Fibroblast of pulmonary artery (primary cell): ENCODE measurements at regions not wholly inside any gene's neighbourhood (a gene's known extent, or its start where the extent isn't known, plus 50 kb on each side); places are given as distances from the start of the nearest gene placed in this dataset.

Source experiments
- DNase-seq: peaks from one replicate; pipeline ENCODE4 v3.0.0-alpha.2; 2010; ENCODE audit warnings: low read depth
- H3K4me3 ChIP-seq: replicated peaks from 2 replicates; pipeline ENCODE4 v1.5.1; 2011; ENCODE audit warnings: low read depth, mild to moderate bottlenecking, control low read depth, low read length, moderate library complexity
- CTCF ChIP-seq: IDR thresholded peaks from 2 replicates; pipeline ENCODE4 v1.5.1; 2011; ENCODE audit warnings: mild to moderate bottlenecking, control low read depth, low read length, inconsistent platforms; ENCODE audit errors: missing control alignments

GRCh38 chr15:62850791-62851291, 191.7 kb upstream of the TPM1 start:
- DNase-seq, result peak; percentile 74
- TF ChIP-seq CTCF, result no peak
- no peak overlapping the region for H3K4me3 ChIP-seq

- no peak for TF ChIP-seq CTCF
- DNase-seq, result no peak
- H3K4me3 ChIP-seq, result no peak overlapping the region
These were observed 189.3 kb upstream of the TPM1 start for GRCh38 chr15:62853114-62853840.

GRCh38 chr15:62853841-62854225, 188.7 kb upstream of the TPM1 start:
- no peak overlapping the region for H3K4me3 ChIP-seq
- DNase-seq, result no peak
- TF ChIP-seq CTCF, result no peak

GRCh38 chr15:62854420-62855084, 188.0 kb upstream of the TPM1 start:
- TF ChIP-seq CTCF, result no peak
- no peak for DNase-seq
- H3K4me3 ChIP-seq, result no peak overlapping the region

GRCh38 chr15:62855085-62855476, 187.5 kb upstream of the TPM1 start:
- no peak for TF ChIP-seq CTCF
- no peak for DNase-seq
- no peak overlapping the region for H3K4me3 ChIP-seq

GRCh38 chr15:62856466-62857246, 185.9 kb upstream of the TPM1 start:
- no peak overlapping the region for H3K4me3 ChIP-seq
- no peak for DNase-seq
- no peak for TF ChIP-seq CTCF
